Raji (cell line): ENCODE measurements at regions not wholly inside any gene's neighbourhood (a gene's known extent, or its start where the extent isn't known, plus 50 kb on each side); places are given as distances from the start of the nearest gene placed in this dataset.

Experiments
- POLR2A ChIP-seq: IDR thresholded peaks from 2 replicates; pipeline ENCODE4 v1.6.1; 2011; ENCODE audit warnings: low read depth, low read length, control low read depth; ENCODE audit not compliant: insufficient read depth

DNA sequence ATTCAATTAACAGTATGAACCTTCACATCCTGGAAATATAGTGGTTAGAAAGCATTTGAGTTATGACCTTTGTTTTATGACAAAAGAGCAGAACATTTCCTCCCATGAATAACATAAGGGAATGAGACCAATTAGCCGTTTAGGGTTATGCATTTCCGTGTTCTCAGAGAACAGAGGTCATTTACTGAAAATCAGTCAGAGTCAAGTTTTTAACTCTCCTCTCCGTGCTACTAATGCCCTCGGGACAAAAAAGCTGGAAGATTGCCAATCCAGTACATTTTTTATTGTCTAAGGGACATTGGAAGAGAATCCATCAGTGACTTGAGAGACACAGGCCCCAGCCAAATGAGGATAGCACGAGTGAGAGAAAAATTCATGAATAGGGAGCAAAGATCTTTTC lies 632.7 kb downstream of the RFPL4B start:
- no peak for TF ChIP-seq POLR2A

- no peak for TF ChIP-seq POLR2A
Measured at GRCh38 chr6:112980676-112981075, 633.5 kb downstream of the RFPL4B start.

DNA sequence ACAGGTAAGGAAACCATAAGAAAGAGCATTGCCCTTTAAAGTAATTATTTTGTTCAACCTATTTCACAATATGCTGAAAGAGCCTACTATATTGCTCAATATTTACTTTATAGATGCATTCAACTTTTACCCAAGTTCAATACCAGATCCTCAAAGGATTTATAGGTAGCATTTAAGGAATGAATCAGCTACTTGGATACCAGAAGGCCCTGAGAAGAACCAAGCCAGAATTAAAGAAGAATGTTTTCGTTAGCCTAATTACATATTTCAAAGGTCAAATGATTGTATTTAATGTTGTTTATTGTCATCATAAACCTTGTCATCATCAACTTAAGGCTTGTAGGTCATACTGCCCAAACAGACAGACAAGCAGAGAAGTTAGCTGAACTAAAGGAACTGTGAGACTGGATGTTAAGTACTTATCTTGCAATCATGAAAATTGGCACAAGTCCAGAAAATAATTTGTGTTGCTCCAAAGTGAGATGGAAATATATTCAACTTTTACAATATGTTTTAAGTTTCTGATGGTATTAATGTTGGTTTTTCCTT lies 636.7 kb downstream of the RFPL4B start:
- TF ChIP-seq POLR2A: no peak

GRCh38 chr6:112984899-112985298 lies 637.8 kb downstream of the RFPL4B start:
- no peak for TF ChIP-seq POLR2A

DNA sequence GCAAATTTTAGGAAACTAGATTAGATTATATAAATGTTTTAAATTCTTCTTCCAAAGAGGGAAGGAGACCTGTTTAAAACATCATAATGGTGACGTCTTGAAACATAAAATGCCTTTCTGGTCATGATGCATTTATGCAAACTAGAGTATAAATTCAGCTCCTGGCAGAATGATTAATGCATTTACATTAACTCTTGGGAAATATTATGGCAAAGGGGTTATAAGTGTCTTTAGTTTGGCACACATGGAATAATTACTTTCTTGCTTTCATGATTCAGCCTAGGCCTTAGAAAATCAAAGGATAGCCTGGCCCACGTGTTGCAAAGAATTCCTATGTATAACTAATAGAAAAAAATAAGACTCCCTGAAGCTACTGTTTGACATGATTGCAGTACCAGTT lies 639.2 kb downstream of the RFPL4B start:
- no peak for TF ChIP-seq POLR2A

- no peak for TF ChIP-seq POLR2A
Measured at GRCh38 chr6:112988748-112989147, 641.6 kb downstream of the RFPL4B start.

- no peak for TF ChIP-seq POLR2A
Measured at GRCh38 chr6:112990971-112991370, 643.8 kb downstream of the RFPL4B start.

DNA sequence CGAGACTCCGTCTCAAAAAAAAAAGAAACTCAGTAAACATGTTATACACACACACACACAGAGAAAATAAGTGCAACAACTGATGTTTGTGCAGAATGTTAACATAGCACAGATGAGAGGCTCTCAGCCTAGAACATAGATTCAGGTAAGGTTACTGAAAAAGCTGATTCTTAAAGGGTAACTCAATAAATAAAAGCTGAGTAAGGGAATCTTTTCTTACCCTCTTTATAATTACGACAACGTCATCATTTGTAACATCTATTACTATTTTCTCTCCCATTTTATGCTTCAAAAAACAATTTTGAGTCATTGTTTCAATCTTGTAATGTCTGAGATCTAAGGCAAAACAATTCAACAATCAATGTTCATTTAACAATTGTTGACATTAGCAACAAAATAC lies 644.8 kb downstream of the RFPL4B start:
- no peak for TF ChIP-seq POLR2A

- TF ChIP-seq POLR2A: no peak
Measured at GRCh38 chr6:112997421-112998085, 650.4 kb downstream of the RFPL4B start.

- TF ChIP-seq POLR2A: no peak
Measured at GRCh38 chr6:113004054-113004453, 656.9 kb downstream of the RFPL4B start.

- no peak for TF ChIP-seq POLR2A
Measured at GRCh38 chr6:113004470-113005270, 657.5 kb downstream of the RFPL4B start.

- TF ChIP-seq POLR2A: no peak
Measured at GRCh38 chr6:113006494-113006893, 659.4 kb downstream of the RFPL4B start.

- no peak for TF ChIP-seq POLR2A
Measured at GRCh38 chr6:113009682-113010081, 662.6 kb downstream of the RFPL4B start.

DNA sequence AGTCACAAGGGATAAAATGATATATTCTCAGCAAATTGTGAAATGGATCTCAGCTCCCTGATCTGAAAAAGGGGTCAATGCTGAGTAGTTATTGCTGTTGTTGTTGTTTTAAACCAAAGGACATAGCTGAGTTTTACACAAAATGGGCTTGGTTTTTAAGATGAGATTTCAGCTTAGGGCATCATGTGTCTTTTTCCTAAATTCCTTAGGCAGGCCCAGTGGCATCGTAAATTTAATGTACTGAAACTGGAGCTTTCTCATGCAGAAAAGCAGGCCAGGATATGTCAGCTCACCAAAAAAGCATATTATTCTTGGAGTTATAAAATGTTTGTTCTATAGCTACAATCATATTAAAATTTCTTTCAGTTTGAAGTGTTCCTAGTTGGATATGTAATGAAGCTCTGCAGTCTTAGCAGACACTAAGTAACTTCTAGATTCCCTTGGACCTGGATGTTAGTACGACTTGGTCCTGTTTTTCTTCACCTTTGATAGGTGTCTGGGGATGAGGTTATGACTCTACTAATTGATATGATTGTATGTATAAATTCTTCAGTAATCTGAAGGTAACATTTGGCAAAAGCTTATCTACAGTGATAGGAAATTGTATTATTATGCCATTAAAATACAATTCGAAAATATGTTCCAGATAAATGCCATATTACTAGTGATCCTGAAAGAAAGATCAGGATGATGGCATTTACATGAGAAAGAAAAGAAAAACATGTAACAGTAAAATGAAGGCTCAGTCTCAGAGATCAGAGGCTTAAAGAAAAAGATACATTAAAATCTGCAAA lies 663.3 kb downstream of the RFPL4B start:
- no peak for TF ChIP-seq POLR2A

DNA sequence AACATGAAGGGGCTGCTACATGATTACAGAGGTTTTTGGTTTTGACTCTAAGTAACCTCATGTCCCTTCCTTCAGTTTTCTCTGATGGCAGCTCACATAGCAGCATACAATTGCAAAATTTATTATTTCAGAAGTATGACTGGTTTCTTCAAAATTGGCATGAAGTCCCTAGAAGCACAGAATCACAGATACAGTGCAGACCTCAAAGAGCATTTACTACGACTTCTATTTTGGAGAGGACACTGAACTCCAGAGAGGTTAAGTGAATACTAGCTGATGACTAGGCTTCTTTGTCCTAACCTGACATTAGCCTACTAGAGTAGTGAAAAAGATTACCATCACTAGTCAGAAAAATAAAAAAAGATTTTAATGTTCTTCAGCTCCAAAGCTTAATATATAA lies 664.3 kb downstream of the RFPL4B start:
- TF ChIP-seq POLR2A: no peak
